LoVo (cell line): ENCODE measurements at regions not wholly inside any gene's neighbourhood (a gene's known extent, or its start where the extent isn't known, plus 50 kb on each side); places are given as distances from the start of the nearest gene placed in this dataset.
"Not testable (repeated sequence)": the region's sequence is repeated elsewhere in the genome, so short reads cannot be mapped to it uniquely, and the experiment has no call there.

Experiments
- DNase-seq: peaks from one replicate; pipeline ENCODE4 v3.0.0-alpha.2; 2016; ENCODE audit warnings: low spot score

GRCh38 chr13:104567114-104567513 lies 1500.9 kb upstream of the SLC10A2 start:
- no peak for DNase-seq

GRCh38 chr13:104565888-104566287 lies 1499.7 kb upstream of the SLC10A2 start:
- no peak for DNase-seq

- DNase-seq = no peak
Measured at GRCh38 chr13:104553896-104554295, 1487.7 kb upstream of the SLC10A2 start.

DNA sequence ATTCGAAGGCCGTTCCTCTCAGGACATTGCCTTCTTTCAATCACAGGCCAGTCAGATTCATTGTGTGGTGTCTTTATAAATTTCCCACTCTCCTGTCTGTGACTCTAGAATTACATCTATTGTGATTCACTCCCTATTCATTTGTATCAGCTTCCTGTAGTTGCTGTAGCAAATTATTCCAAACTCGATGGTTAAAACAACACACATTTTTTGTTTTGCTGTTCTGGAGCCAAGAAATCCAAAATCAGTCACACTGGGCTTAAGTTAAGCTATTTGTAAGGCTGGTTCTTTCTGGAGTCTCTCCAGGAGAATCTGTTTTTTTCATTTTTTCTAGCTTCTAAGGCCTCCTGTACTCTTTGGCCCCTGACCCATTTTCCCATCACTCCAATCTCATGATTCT lies 1487.0 kb upstream of the SLC10A2 start:
- no peak for DNase-seq

- no peak for DNase-seq
Measured at GRCh38 chr13:104534847-104535246, 1468.6 kb upstream of the SLC10A2 start.

DNA sequence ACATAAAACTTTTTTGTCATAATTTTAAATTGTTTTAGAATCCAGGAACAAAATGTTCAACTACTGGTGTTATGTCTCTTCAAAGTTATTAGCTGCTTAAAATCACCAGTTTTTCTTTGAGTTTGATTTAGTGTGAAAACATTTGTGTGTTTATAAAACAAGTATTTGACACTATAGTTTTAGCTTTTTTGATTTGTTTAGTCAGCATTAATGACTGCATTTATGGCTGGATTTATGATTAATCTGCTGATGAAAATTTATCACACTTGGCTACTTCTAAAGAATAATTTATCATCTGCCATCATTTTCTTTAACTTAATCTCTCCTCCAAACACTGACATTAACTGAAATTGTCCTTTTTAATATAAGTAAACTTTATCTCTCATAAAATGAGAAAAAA lies 1465.9 kb upstream of the SLC10A2 start:
- DNase-seq = no peak

- no peak for DNase-seq
Measured at GRCh38 chr13:104530741-104531140, 1464.5 kb upstream of the SLC10A2 start.

- no peak for DNase-seq
Measured at GRCh38 chr13:104526561-104526960, 1460.3 kb upstream of the SLC10A2 start.

DNA sequence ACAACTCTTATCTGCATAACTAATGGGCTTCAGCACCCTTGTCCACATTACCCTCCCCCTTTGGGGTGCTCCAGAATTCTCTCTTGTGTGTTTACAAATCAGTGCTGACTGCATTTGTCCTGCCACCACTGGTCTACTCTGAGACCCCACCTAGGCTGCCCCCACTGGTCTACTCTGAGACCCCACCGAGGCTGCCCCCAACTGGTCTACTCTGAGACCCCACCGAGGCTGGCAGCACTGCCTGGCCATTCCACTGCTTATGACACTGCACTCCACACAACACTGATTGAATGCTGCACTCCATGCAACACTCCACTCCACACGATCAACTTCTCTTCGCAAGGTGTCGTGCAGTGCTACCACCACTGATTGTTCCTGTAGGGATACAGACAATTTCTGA lies 1459.2 kb upstream of the SLC10A2 start:
- DNase-seq = no peak

DNA sequence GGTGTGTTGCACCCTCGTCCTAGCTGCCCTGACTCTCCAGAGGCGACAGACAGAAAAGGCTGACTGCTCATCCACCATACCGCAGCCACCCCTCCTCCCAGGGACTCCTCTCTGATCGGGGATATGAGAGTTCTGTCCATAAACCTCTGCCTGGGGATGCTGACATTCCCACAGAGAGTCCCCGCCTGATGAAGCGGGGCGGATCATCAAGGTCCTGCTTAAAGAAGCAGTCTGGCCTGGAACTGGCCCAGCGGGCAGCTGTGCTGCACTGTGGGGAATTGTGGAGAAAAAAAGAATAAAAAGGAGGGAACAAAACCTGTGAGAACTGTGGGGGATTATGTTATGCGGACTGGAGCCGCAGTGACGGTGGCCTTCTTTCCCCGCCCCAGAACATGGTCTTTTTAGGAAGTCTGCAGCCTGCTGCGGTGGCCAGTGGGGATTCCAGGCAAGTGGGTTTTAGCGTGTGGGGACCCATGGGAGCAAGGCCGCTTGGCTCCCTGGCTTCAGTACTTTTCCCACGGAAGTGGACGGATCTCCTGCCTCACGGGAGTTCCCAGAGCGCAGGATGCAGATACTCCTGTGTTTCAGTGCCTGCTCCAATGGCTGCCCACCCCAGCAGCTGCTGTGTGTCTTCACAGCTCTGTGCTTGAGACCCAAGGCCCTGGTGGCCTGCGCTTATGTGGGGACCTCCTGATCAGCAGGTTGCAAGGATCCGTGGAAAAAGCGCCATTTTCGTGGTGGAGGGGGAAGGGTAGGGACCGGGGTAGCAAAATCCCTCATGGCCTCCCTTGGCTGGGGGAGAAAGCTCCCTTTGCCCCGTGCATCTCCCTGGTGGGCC lies 1456.2 kb upstream of the SLC10A2 start:
- DNase-seq = no peak

DNA sequence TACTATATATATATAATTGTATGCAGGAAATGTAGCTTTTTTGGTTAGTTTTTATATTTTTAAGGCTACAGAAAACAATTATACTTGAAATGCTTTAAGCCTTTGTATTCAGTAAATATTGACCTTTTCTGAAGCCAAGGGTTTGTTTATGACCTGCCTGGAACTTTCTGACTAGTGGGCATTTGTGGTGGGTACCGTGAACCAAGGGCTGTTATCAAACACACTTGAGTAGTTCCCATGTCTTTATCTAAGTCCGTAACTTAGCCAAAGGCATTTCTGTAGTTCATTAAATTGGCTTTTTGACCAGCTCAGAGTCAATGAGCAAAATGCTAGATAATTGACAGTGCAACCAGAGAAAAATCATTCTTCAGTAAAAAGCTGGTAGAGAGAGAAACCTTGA lies 1444.2 kb upstream of the SLC10A2 start:
- no peak for DNase-seq

GRCh38 chr13:104493502-104493901 lies 1427.3 kb upstream of the SLC10A2 start:
- not testable (repeated sequence) for DNase-seq

DNA sequence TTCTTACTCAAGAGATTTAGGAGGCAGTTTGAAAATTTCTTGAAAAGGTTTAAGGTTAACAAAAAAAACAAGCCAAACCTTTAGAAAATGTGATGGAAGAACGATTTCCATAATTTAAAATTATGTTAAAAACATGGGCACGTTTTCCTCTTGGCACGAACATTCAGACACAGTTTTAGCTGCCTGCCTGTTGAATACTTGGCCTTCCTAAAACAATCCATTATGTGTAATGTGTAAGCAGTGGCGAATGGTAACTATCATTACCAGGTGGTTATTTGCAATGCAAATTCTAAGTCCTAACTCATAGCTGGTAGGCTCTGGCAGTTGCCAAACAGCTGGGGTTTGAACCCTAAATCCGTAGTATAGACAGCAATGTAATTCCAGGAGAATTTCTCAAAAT lies 1425.7 kb upstream of the SLC10A2 start:
- no peak for DNase-seq

GRCh38 chr13:104487006-104487405 lies 1420.8 kb upstream of the SLC10A2 start:
- DNase-seq = no peak

DNA sequence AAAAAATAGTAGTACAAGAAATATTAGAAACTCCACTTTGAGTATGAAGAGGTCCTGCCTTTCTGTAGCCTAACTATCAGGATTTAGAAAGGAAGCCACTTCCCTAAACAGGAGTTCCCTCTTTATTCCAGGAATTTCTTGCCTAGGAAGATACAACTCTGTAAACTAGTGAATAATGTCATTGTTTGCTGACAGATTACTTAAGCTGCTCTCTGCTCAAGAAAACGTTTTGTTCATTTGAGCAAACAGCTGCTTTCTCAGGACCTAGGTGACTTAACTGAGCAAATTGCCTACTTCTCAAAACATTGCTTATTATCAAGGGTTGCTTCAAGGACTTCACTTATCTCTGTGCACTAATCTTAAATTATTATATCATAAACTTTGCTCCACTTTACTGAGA lies 1419.4 kb upstream of the SLC10A2 start:
- DNase-seq = no peak

GRCh38 chr13:104483631-104484030 lies 1417.4 kb upstream of the SLC10A2 start:
- no peak for DNase-seq

DNA sequence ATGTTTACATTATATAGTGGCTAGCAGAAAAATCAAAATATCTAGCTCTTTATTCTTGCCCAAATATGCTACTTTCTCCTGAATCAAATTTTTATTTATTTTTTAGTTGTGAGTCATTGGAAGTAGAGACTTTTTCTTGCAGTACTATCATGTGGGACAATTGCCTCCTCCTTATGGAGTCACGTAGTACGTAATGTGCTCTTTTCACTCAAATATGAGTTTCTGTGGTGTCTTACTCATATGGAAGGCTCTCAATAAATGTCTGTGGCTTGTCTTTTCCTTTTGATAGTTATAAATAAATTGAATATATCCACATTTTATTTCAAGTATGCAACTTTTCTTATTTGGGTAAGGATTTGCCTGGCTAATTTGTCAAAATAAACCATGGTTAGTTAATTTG lies 1411.0 kb upstream of the SLC10A2 start:
- DNase-seq = no peak

DNA sequence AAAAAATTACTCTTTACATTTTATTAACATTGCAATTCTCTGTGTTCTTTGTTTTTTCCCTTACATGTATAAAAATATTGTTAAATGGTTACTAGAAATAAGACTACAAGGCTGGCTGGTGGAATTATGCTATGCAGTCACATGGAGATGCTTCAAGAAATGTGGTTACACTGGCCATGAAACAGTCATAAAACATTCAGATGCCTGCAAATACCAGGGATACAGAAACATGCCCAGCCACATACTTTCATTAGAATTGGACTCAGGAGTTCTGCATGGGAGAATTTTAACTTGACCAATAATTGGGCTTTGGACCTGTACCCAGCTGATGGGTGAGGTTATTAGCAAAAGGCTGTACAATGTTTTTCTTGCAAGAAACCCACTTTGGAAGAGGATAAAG lies 1407.7 kb upstream of the SLC10A2 start:
- DNase-seq = no peak

DNA sequence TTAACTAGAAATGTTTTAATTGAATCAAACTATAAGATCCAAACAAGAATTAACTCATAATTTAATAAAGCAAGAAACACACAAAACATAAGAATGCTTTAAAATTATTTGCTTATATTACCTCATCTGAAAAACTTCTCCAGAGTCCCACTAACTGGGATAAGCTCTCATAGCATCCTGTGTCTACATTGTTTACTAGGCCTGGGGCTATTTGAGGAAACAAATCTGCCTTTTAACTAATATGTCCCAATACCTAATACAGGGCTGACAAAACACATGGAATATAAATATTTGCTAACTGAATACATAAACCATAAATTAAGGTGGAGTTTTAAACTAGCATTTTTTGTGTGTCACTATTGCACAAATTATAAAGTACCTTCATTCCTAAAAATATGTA lies 1399.8 kb upstream of the SLC10A2 start:
- no peak for DNase-seq

- DNase-seq = no peak
Measured at GRCh38 chr13:104461049-104461448, 1394.8 kb upstream of the SLC10A2 start.

DNA sequence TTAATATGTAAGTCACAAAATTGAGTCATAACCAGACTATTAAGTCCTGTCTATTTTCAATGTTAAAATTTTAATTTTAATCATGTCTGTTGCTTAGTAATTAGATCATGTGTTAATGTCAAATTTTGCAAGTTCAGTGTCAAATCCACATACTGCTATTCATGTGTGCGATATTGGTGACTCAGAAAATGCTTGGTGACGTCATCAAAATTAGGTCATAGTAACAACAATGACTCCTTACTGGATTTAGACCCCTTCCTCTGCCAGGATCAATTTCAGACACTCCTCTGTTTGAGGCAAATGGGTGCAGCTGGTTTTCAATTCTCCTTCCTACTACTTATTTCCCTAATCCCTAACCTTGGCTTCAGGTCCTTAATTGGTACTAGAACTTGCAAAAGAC lies 1394.3 kb upstream of the SLC10A2 start:
- no peak for DNase-seq

- DNase-seq = no peak
Measured at GRCh38 chr13:104450006-104450405, 1383.8 kb upstream of the SLC10A2 start.

GRCh38 chr13:104447348-104447747 lies 1381.1 kb upstream of the SLC10A2 start:
- no peak for DNase-seq

- no peak for DNase-seq
Measured at GRCh38 chr13:104442536-104442935, 1376.3 kb upstream of the SLC10A2 start.
